RWPE2 (cell line): ENCODE measurements at regions not wholly inside any gene's neighbourhood (a gene's known extent, or its start where the extent isn't known, plus 50 kb on each side); places are given as distances from the start of the nearest gene placed in this dataset.
"Not testable (repeated sequence)": the region's sequence is repeated elsewhere in the genome, so short reads cannot be mapped to it uniquely, and the experiment has no call there.

Source experiments
- ATAC-seq: fragments of 200-7000 bp; cut with Tn5 transposase; 3 replicates; pipeline ENCODE4 v1.9.1; 2021; ENCODE audit warnings: low read depth
- DNase-seq: peaks from one replicate; pipeline ENCODE4 v3.0.0-alpha.2; 2020; ENCODE audit warnings: low spot score
- H3K27ac ChIP-seq: fragments of 450-650 bp; 2 replicates; pipeline ENCODE4 v1.5.1; 2017; ENCODE audit warnings: mild to moderate bottlenecking; ENCODE audit not compliant: poor library complexity, severe bottlenecking
- H3K27me3 ChIP-seq: fragments of 250-450 bp; sonication (Bioruptor Pico); 2 replicates; pipeline ENCODE4 v1.5.1; 2021; ENCODE audit warnings: mild to moderate bottlenecking, moderate library complexity; ENCODE audit not compliant: insufficient read depth, poor library complexity, severe bottlenecking
- H3K36me3 ChIP-seq: fragments of 250-450 bp; sonication (Bioruptor Pico); 2 replicates; pipeline ENCODE4 v1.5.1; 2020; ENCODE audit warnings: low read depth, mild to moderate bottlenecking, moderate library complexity
- H3K4me1 ChIP-seq: fragments of 250-450 bp; sonication (Bioruptor Pico); 2 replicates; pipeline ENCODE4 v1.5.1; 2021; ENCODE audit warnings: mild to moderate bottlenecking, moderate library complexity; ENCODE audit not compliant: insufficient read depth, poor library complexity, severe bottlenecking
- H3K4me3 ChIP-seq: fragments of 250-450 bp; sonication (Bioruptor Pico); 2 replicates; pipeline ENCODE4 v1.5.1; 2021; ENCODE audit warnings: mild to moderate bottlenecking, moderate library complexity; ENCODE audit not compliant: severe bottlenecking
- H3K9me3 ChIP-seq: fragments of 250-450 bp; sonication (Bioruptor Pico); 2 replicates; pipeline ENCODE4 v1.5.1; 2021; ENCODE audit warnings: mild to moderate bottlenecking, moderate library complexity; ENCODE audit not compliant: severe bottlenecking
- CTCF ChIP-seq: fragments of 450-650 bp; IDR thresholded peaks from one replicate; pipeline ENCODE4 v1.5.1; 2017; ENCODE audit warnings: mild to moderate bottlenecking, moderate library complexity; ENCODE audit not compliant: poor library complexity, severe bottlenecking

GRCh38 chr1:219412772-219413171 is 200.1 kb downstream of the ZC3H11B start:
- DNase-seq, result no peak
- no peaks in the 10 kb centered on the region for H3K4me1 ChIP-seq
- ATAC-seq, result no peak
- H3K4me3 ChIP-seq, result no peak overlapping the region
- H3K27ac ChIP-seq, result no peak overlapping the region
- no peak for TF ChIP-seq CTCF
- no peaks in the 10 kb centered on the region for H3K27me3 ChIP-seq
- H3K9me3 ChIP-seq, result no peaks in the 10 kb centered on the region
- H3K36me3 ChIP-seq, result no peaks in the 10 kb centered on the region

- not testable (repeated sequence) for H3K27me3 ChIP-seq, ATAC-seq, H3K27ac ChIP-seq, H3K4me3 ChIP-seq, DNase-seq, H3K9me3 ChIP-seq, H3K4me1 ChIP-seq, H3K36me3 ChIP-seq
These were observed 202.2 kb downstream of the ZC3H11B start for GRCh38 chr1:219410721-219411120.

- no peaks in the 10 kb centered on the region for H3K36me3 ChIP-seq
- H3K27me3 ChIP-seq, result no peaks in the 10 kb centered on the region
- no peak for TF ChIP-seq CTCF
- H3K4me3 ChIP-seq, result no peak overlapping the region
- no peak for DNase-seq
- no peak overlapping the region for H3K27ac ChIP-seq
- no peaks in the 10 kb centered on the region for H3K4me1 ChIP-seq
- ATAC-seq, result no peak
- H3K9me3 ChIP-seq, result no peaks in the 10 kb centered on the region
These were observed 207.2 kb downstream of the ZC3H11B start for GRCh38 chr1:219405531-219406331.

- H3K9me3 ChIP-seq, result no peaks in the 10 kb centered on the region
- H3K36me3 ChIP-seq, result no peaks in the 10 kb centered on the region
- TF ChIP-seq CTCF, result no peak
- H3K27me3 ChIP-seq, result no peaks in the 10 kb centered on the region
- ATAC-seq (no peak), DNase-seq (no peak)
- no peaks in the 10 kb centered on the region for H3K4me1 ChIP-seq
- no peak overlapping the region for H3K27ac ChIP-seq
- no peak overlapping the region for H3K4me3 ChIP-seq
These were observed 208.3 kb downstream of the ZC3H11B start for GRCh38 chr1:219404629-219405028.

- TF ChIP-seq CTCF, result no peak
These were observed 210.0 kb downstream of the ZC3H11B start for GRCh38 chr1:219402925-219403324.

More at GRCh38 chr1:219402925-219403324, 210.0 kb downstream of the ZC3H11B start:
- Histone ChIP-seq H3K27ac (no peak overlapping the region), H3K4me3 (no peak overlapping the region), H3K4me1 (no peaks in the 10 kb centered on the region), H3K9me3 (no peaks in the 10 kb centered on the region), H3K36me3 (no peaks in the 10 kb centered on the region), H3K27me3 (no peaks in the 10 kb centered on the region)
- ATAC-seq, result no peak
- DNase-seq, result no peak
